Endothelial cell of umbilical vein (primary cell): ENCODE measurements at regions not wholly inside any gene's neighbourhood (a gene's known extent, or its start where the extent isn't known, plus 50 kb on each side); places are given as distances from the start of the nearest gene placed in this dataset.

Source experiments
- BruUV-seq: library from RNA; stranded (reverse); fragments of 400-500 nt; replicated peaks from 2 replicates; lab custom pipeline; 2021; lab: Mats Ljungman, UMichigan
- CTCF ChIA-PET: fragments of 300-600, 350-600 bp; sonication (Branson Sonifier 250); formaldehyde crosslinking; loops from one replicate; lab custom pipeline; 2021; ENCODE audit warnings: antibody characterized with exemption, inconsistent platforms; lab: Charles Lee
- POLR2A ChIA-PET: fragments of 300-600, 350-600 bp; sonication (Branson Sonifier 250); formaldehyde crosslinking; loops from one replicate; lab custom pipeline; 2021; ENCODE audit warnings: antibody characterized with exemption, inconsistent platforms; lab: Charles Lee
- DNase-seq: peaks from one replicate; pipeline ENCODE4 v3.0.0-alpha.2; 2011; ENCODE audit warnings: low read depth, low spot score
- FAIRE-seq: peaks from 2 replicates; lab custom pipeline; 2011; peaks lifted over from hg19 to GRCh38; lab: Jason Lieb, UNC
- H2AFZ ChIP-seq: 2 replicates; pipeline ENCODE4 v1.6.0; 2012; ENCODE audit warnings: low read depth, low read length, control low read depth, inconsistent platforms
- H3K27ac ChIP-seq: 2 replicates; pipeline ENCODE4 v1.5.1; 2011; ENCODE audit warnings: low read depth, mild to moderate bottlenecking, control low read depth, low read length, moderate library complexity; ENCODE audit not compliant: insufficient read depth
- H3K27me3 ChIP-seq, 2 experiments: 2 replicates each; pipeline versions ENCODE4 v1.6.0 to v1.6.1; 2011; ENCODE audit warnings: low read length in 2 of 2, mixed read lengths in 1 of 2; ENCODE audit not compliant: control insufficient read depth in 2 of 2, insufficient read depth in 2 of 2
- H3K36me3 ChIP-seq, 2 experiments: 2 replicates in 1 of 2; 3 replicates in 1 of 2; pipeline ENCODE4 v1.5.1; 2011; ENCODE audit warnings: low read length in 2 of 2, mild to moderate bottlenecking in 1 of 2, moderate library complexity in 1 of 2; ENCODE audit not compliant: control insufficient read depth in 2 of 2, insufficient read depth in 2 of 2; ENCODE audit errors: extremely low read depth in 1 of 2
- H3K4me1 ChIP-seq: 3 replicates; pipeline ENCODE4 v1.5.1; 2011; ENCODE audit warnings: mild to moderate bottlenecking, low read length; ENCODE audit not compliant: control insufficient read depth, insufficient read depth; ENCODE audit errors: extremely low read depth
- H3K4me2 ChIP-seq: 2 replicates; pipeline ENCODE4 v1.6.1; 2011; ENCODE audit warnings: low read length, control low read depth, mixed read lengths; ENCODE audit not compliant: insufficient read depth
- H3K4me3 ChIP-seq, 3 experiments: fragments of 200-600 bp in 1 of 3; sonication (generic), shearing (Covaris generic) in 1 of 3; replicated peaks in 1 of 3; 2 replicates each; pipeline ENCODE4 v1.5.1; 2011 to 2016; ENCODE audit warnings: control low read depth in 3 of 3, low read length in 3 of 3, mild to moderate bottlenecking in 2 of 3, inconsistent platforms in 1 of 3, low read depth in 1 of 3, moderate library complexity in 1 of 3; ENCODE audit not compliant: insufficient read depth in 1 of 3
- H3K79me2 ChIP-seq: 2 replicates; pipeline ENCODE4 v1.6.0; 2012; ENCODE audit warnings: low read length, inconsistent platforms; ENCODE audit not compliant: control insufficient read depth, insufficient read depth
- H3K9ac ChIP-seq: replicated peaks from 2 replicates; pipeline ENCODE3; 2011; ENCODE audit warnings: low read length, control low read depth; ENCODE audit not compliant: insufficient read depth; ENCODE audit errors: extremely low read depth
- H3K9me1 ChIP-seq: replicated peaks from 3 replicates; pipeline ENCODE4 v1.6.0; 2011; ENCODE audit warnings: mild to moderate bottlenecking, low read length; ENCODE audit not compliant: control insufficient read depth, insufficient read depth; ENCODE audit errors: extremely low read depth
- H3K9me3 ChIP-seq: replicated peaks from 2 replicates; pipeline ENCODE4 v1.5.1; 2012; ENCODE audit warnings: low read length, inconsistent platforms; ENCODE audit not compliant: control insufficient read depth, insufficient read depth
- H4K20me1 ChIP-seq: replicated peaks from 2 replicates; pipeline ENCODE3; 2011; ENCODE audit warnings: mild to moderate bottlenecking, low read length; ENCODE audit not compliant: control insufficient read depth, insufficient read depth; ENCODE audit errors: extremely low read depth
- EZH2 ChIP-seq: IDR thresholded peaks from 2 replicates; pipeline ENCODE4 v1.6.1; 2012; ENCODE audit warnings: borderline replicate concordance, low read depth, mild to moderate bottlenecking, moderate library complexity, low read length, inconsistent platforms; ENCODE audit not compliant: severe bottlenecking
- FOS ChIP-seq: IDR thresholded peaks from 2 replicates; pipeline ENCODE4 v1.6.1; 2011; ENCODE audit warnings: mild to moderate bottlenecking, low read length, moderate library complexity, borderline replicate concordance; ENCODE audit not compliant: insufficient read depth
- GATA2 ChIP-seq: IDR thresholded peaks from 2 replicates; pipeline ENCODE4 v1.7.0; 2011; ENCODE audit warnings: low read depth, mild to moderate bottlenecking, moderate library complexity, mixed read lengths, low read length; ENCODE audit not compliant: insufficient read length, insufficient read depth
- JUN ChIP-seq: IDR thresholded peaks from 2 replicates; pipeline ENCODE4 v1.6.1; 2011; ENCODE audit warnings: borderline replicate concordance, low read depth; ENCODE audit not compliant: insufficient read length, insufficient read depth
- MYC ChIP-seq: IDR thresholded peaks from one replicate; pipeline ENCODE4 v1.6.1; 2011; ENCODE audit warnings: mild to moderate bottlenecking, low read depth, low read length
- POLR2A ChIP-seq: IDR thresholded peaks from 2 replicates; pipeline ENCODE4 v1.6.1; 2012; ENCODE audit warnings: low read depth, mild to moderate bottlenecking, control low read depth, low read length
- POLR2AphosphoS5 ChIP-seq: IDR thresholded peaks from 2 replicates; pipeline ENCODE4 v1.6.1; 2012; ENCODE audit warnings: low read depth, mild to moderate bottlenecking, control low read depth, low read length, moderate library complexity; ENCODE audit not compliant: insufficient read depth
- dilution Hi-C: fragments of 300-500 bp; cut with MboI; formaldehyde crosslinking; loops from one replicate; pipeline ENCODE4 v1.15.0; 2019; ENCODE audit warnings: low sequenced_read_pairs; ENCODE audit not compliant: extremely low pct_ligation_motif_present
- intact Hi-C: fragments of 100-400 bp; cut with micrococcal nuclease; formaldehyde crosslinking; loops from one replicate; pipeline ENCODE4 v1.10.0; 2022
- TF ChIP-seq, protein P1 (sequence below), 2 donors: IDR thresholded peaks; 1 replicate in 1 of 2; 2 replicates in 1 of 2; pipeline ENCODE4 v1.5.1; 2011; ENCODE audit warnings: low read length in 2 of 2, mild to moderate bottlenecking in 2 of 2, moderate library complexity in 2 of 2, control low read depth in 1 of 2, inconsistent platforms in 1 of 2, low read depth in 1 of 2; ENCODE audit not compliant: insufficient read depth in 1 of 2; ENCODE audit errors: extremely low read depth in 1 of 2
- TF ChIP-seq, protein P2 (sequence below): IDR thresholded peaks from 2 replicates; pipeline ENCODE4 v1.6.1; 2011; ENCODE audit not compliant: insufficient read depth, insufficient read length

DNA sequence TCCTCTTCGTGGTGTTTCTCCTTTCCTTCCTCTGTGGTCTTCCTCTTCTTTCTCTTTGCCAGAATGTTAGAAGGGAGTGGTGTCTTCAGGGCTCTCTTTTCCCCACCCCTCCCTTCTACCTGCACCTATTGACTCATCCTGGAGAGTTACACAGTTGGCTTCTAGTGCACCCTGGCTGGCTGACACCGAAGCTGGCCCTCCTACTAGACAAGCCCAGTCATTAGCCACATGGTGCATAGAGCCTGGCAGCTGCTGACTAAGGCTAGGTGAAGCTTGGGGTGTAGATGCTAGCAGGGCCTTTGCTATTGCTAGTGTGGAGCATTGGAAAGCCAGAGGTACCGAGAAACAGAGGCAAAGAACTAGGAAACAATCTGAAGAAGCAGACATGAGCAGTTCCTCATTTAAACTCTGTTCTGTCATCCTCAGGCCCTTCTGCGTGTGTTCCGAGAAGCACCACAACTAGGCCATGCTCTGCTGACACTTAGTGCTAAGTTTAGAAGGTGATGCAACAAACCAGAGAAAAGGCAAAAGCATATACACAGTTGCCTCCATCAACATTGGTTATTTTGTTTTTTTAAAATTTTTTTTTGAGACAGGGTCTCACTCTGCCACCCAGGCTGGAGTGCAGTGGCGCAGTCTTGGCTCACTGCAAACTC, 213.9 kb downstream of the BAMBI start:
- Histone ChIP-seq H4K20me1 (no peaks in the 10 kb centered on the region), H2AFZ (no peak overlapping the region), H3K27ac (no peak overlapping the region), H3K9ac (no peak overlapping the region), H3K36me3 (no peaks in the 10 kb centered on the region), H3K4me3 (no peak overlapping the region), H3K27me3 (no peaks in the 10 kb centered on the region), H3K79me2 (no peaks in the 10 kb centered on the region), H3K4me2 (no peak overlapping the region), H3K4me1 (peaks cover 8% of the 10 kb centered on the region), H3K9me1 (no peaks in the 10 kb centered on the region), H3K9me3 (no peaks in the 10 kb centered on the region)
- no peak for DNase-seq
- POLR2A ChIA-PET = no interaction called here
- intact Hi-C loops = no loop called here
- dilution Hi-C loops = no loop called here
- no peak for FAIRE-seq
- no TSS peak for BruUV-seq
- TF ChIP-seq MYC (no peak), JUN (no peak), POLR2A (no peak), FOS (no peak), EZH2 (no peak), GATA2 (no peak), POLR2AphosphoS5 (no peak)
- TF ChIP-seq, protein P1, sequence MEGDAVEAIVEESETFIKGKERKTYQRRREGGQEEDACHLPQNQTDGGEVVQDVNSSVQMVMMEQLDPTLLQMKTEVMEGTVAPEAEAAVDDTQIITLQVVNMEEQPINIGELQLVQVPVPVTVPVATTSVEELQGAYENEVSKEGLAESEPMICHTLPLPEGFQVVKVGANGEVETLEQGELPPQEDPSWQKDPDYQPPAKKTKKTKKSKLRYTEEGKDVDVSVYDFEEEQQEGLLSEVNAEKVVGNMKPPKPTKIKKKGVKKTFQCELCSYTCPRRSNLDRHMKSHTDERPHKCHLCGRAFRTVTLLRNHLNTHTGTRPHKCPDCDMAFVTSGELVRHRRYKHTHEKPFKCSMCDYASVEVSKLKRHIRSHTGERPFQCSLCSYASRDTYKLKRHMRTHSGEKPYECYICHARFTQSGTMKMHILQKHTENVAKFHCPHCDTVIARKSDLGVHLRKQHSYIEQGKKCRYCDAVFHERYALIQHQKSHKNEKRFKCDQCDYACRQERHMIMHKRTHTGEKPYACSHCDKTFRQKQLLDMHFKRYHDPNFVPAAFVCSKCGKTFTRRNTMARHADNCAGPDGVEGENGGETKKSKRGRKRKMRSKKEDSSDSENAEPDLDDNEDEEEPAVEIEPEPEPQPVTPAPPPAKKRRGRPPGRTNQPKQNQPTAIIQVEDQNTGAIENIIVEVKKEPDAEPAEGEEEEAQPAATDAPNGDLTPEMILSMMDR (IDR thresholded peaks at IDR 0.05; ENCODE audit: extremely low read depth in 1 of 2, insufficient read depth in 1 of 2, low read depth in 1 of 2, low read length in 2 of 2) = no peak
- TF ChIP-seq, protein P2, sequence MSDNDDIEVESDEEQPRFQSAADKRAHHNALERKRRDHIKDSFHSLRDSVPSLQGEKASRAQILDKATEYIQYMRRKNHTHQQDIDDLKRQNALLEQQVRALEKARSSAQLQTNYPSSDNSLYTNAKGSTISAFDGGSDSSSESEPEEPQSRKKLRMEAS = no peak
- CTCF ChIA-PET = no interaction called here
